BLaER1 treated with 17β-estradiol and CSF1 and Interleukin-3, amounts not matched to agents 10 nM and 100 nM (cell line): ENCODE measurements at regions not wholly inside any gene's neighbourhood (a gene's known extent, or its start where the extent isn't known, plus 50 kb on each side); places are given as distances from the start of the nearest gene placed in this dataset.
A peak's percentile ranks its signal among the peaks of the same experiment; 100 is the strongest.

Source experiments
- H3K27ac ChIP-seq, 11 experiments: shearing (Covaris generic); formaldehyde crosslinking; 2 replicates each; pipeline ENCODE4 v1.8.1; 2022
- H3K27me3 ChIP-seq, 11 experiments: shearing (Covaris generic); formaldehyde crosslinking; 2 replicates each; pipeline ENCODE4 v1.8.1; 2022
- H3K36me3 ChIP-seq, 11 experiments: shearing (Covaris generic); formaldehyde crosslinking; 2 replicates each; pipeline ENCODE4 v1.8.1; 2022
- H3K4me1 ChIP-seq, 10 experiments: shearing (Covaris generic); formaldehyde crosslinking; 2 replicates each; pipeline ENCODE4 v1.8.1; 2022
- H3K4me2 ChIP-seq, 11 experiments: shearing (Covaris generic); formaldehyde crosslinking; 2 replicates each; pipeline ENCODE4 v1.8.1; 2022
- H3K4me3 ChIP-seq, 10 experiments: shearing (Covaris generic); formaldehyde crosslinking; 2 replicates each; pipeline ENCODE4 v1.8.1; 2022
- H3K9ac ChIP-seq, 11 experiments: shearing (Covaris generic); formaldehyde crosslinking; 2 replicates each; pipeline ENCODE4 v1.8.1; 2022
- H3K9me3 ChIP-seq, 11 experiments: shearing (Covaris generic); formaldehyde crosslinking; replicated peaks in 1 of 11; 2 replicates each; pipeline ENCODE4 v1.8.1; 2022
- H4K20me1 ChIP-seq, 11 experiments: shearing (Covaris generic); formaldehyde crosslinking; 2 replicates each; pipeline ENCODE4 v1.8.1; 2022
- Cebpa-rat ChIP-seq, 11 experiments: shearing (Covaris generic); IDR thresholded peaks; 2 replicates each; pipeline ENCODE4 v1.8.1; 2022

DNA sequence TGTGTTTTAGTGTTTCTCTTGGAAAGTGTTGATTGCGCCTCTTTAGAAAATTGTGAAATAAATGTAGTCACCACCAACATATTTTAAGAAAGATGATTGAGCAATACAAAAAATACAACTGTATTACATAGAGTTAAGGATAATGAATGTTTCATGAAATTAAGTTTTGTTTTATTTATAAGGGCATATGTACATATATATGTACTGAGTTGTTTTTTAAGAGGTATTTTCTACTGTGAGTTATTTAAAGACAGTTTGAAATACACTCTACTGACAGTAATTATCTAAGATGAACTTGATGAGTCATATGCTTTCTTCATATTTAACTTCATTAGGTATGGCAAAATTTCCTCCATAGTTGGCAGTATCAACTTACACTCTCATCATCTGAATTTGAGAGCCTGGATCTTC is 411.7 kb downstream of the HS3ST3B1 start:
- Histone ChIP-seq H3K36me3 (no peaks in the 10 kb centered on the region), H3K9me3 (no peaks in the 10 kb centered on the region), H3K27me3 (no peaks in the 10 kb centered on the region), H4K20me1 (no peaks in the 10 kb centered on the region), H3K4me2 (no peak overlapping the region), H3K27ac (no peak overlapping the region), H3K4me1 (no peaks in the 10 kb centered on the region; a peak in 1 of 20 replicates), H3K4me3 (no peak overlapping the region), H3K9ac (no peak overlapping the region)
- no peak for TF ChIP-seq Cebpa-rat (IDR thresholded peaks at IDR 0.05)

DNA sequence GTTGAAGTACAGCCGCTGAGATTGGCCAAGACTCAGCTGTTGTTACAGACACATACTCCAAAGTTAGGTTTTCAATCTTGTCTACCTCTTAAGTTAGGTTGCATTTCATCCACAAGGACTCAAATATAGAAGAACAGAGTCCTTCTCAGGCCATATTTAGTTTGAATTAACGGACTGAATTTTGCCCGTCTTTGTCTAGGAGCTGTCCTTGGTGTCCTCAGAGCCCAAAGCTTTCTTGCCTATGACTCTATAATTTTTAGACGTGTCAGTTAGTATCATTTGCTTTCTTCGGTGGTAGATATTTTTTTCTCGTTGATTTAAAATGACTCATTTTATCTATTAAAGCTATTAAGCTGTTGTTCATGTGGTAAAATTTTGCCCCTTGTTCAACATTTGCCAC is 403.2 kb downstream of the HS3ST3B1 start:
- no peak for TF ChIP-seq Cebpa-rat (IDR thresholded peaks at IDR 0.05)
- H3K9ac ChIP-seq = no peak overlapping the region
- no peak overlapping the region for H3K4me3 ChIP-seq

DNA sequence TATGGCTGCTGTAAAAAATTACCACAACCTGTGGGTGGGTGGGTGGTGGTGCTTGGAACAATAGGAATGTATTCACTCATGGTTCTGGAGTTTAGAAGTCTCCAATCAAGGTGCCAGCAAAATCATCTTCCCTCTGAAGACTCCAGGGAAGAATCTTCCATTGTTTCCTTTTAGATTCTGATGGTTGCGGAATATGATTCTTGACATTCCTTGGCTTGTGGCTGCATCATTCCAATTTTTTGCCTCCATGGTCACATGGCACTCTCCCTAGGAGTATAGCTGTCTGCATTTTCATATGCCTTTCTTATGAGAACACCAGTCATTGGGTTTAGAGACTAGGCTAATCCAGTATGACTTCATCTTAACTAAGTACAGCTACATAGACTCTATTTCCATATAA is 401.0 kb downstream of the HS3ST3B1 start:
- Histone ChIP-seq H4K20me1 (no peaks in the 10 kb centered on the region), H3K36me3 (no peaks in the 10 kb centered on the region)

More for the DNA sequence above, 403.2 kb downstream of the HS3ST3B1 start:
- H3K36me3 ChIP-seq = no peaks in the 10 kb centered on the region
- H3K27ac ChIP-seq = no peak overlapping the region
- H4K20me1 ChIP-seq = no peaks in the 10 kb centered on the region
- H3K9me3 ChIP-seq = no peaks in the 10 kb centered on the region
- H3K27me3 ChIP-seq = no peaks in the 10 kb centered on the region
- H3K4me1 ChIP-seq = no peaks in the 10 kb centered on the region
- no peak overlapping the region for H3K4me2 ChIP-seq

DNA sequence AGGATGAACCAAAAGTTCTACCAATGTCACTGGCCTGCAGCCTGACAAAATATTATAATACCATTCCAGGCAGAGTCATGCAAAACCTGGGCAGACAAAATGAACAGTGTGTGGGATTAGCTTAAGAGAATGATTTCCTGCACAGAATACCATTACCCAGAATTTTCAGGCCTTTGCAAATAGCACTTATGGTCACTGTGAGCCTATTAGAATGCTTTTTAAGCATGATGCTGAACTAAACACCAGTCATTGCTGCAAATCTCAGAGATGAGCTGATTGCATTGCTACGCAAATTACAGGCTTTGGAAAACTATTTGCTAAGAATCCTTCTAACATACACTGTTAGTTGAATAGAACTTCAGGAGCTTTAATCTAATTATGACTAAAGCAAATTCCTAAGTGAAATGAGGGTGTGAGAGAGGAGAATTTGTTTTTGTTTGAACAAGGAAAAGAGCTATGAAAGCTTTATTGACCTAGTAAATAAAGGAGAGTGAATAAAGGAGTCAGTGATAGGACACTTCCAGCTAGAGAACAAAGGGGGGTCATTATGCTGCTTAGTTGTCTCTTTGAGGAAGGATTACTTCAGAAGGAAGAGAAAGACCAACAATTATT is 398.8 kb downstream of the HS3ST3B1 start:
- TF ChIP-seq Cebpa-rat (IDR thresholded peaks at IDR 0.05) = no peak
- no peaks in the 10 kb centered on the region for H3K9me3 ChIP-seq
- no peak overlapping the region for H3K27ac ChIP-seq
- no peak overlapping the region for H3K9ac ChIP-seq
- H3K4me2 ChIP-seq = no peak overlapping the region
- no peaks in the 10 kb centered on the region for H4K20me1 ChIP-seq
- H3K4me1 ChIP-seq = no peaks in the 10 kb centered on the region
- no peaks in the 10 kb centered on the region for H3K36me3 ChIP-seq
- H3K27me3 ChIP-seq = no peaks in the 10 kb centered on the region
- no peak overlapping the region for H3K4me3 ChIP-seq

More for the DNA sequence above, 401.0 kb downstream of the HS3ST3B1 start:
- no peaks in the 10 kb centered on the region for H3K27me3 ChIP-seq
- H3K9me3 ChIP-seq = no peaks in the 10 kb centered on the region
- H3K4me3 ChIP-seq = no peak overlapping the region
- H3K27ac ChIP-seq = no peak overlapping the region
- no peak overlapping the region for H3K4me2 ChIP-seq
- no peak overlapping the region for H3K9ac ChIP-seq
- no peaks in the 10 kb centered on the region for H3K4me1 ChIP-seq
- TF ChIP-seq Cebpa-rat (IDR thresholded peaks at IDR 0.05) = no peak

DNA sequence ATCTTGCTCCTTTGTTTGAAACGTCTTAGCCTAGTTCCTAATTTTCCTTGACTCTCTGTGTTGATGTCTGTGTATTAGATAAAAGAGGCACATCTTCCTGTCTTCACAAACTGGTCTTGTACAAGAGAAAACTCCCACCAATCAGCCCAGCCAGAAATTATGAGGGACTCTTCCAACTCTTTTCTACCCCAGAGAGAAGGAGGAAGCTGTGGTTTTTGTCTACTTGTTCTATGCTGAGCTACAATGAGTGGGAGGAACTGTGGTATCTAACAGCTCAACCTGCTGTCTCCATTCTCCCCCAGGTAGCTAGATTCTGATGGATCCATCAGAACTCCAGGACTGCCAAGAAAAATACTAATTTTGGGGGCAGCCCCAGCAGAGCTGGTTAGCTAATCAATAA is 392.5 kb downstream of the HS3ST3B1 start:
- H3K36me3 ChIP-seq = no peaks in the 10 kb centered on the region
- H3K4me3 ChIP-seq = no peak overlapping the region
- TF ChIP-seq Cebpa-rat (IDR thresholded peaks at IDR 0.05) = no peak
- no peaks in the 10 kb centered on the region for H4K20me1 ChIP-seq
- peaks cover 0 to 12% (median 5%) of the 10 kb centered on the region in 10 experiments; a peak in 10 of 20 replicates for H3K4me1 ChIP-seq
- H3K4me2 ChIP-seq = peak overlapping the region in 2 of 11 experiments; percentile 5 to 17; a peak in 2 of 22 replicates
- H3K27ac ChIP-seq = no peak overlapping the region
- H3K9ac ChIP-seq = no peak overlapping the region
- H3K27me3 ChIP-seq = no peaks in the 10 kb centered on the region
- peaks cover 3 to 23% (median 15%) of the 10 kb centered on the region in 11 experiments; a peak in 15 of 22 replicates for H3K9me3 ChIP-seq

DNA sequence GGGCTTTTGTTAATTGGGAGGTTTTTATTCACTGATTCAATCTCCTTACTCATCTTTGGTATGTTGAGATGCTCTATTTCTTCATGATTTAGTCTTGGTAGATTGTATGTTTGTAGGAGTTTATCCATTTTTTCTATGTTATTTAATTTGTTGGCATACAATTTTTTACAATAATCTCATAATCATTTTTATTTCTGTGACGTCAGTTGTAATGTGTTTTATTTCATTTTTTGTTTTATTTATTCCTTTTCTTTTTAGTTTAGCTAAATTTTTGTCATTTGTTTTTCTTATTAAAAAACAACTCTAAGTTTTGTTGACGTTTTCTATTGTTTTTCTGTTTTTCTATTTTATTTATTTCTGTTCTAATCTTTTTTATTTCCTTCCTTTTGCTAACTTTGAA is 389.8 kb downstream of the HS3ST3B1 start:
- Histone ChIP-seq H3K4me3 (no peak overlapping the region), H3K27ac (no peak overlapping the region), H3K4me1 (peaks cover 0 to 12% (median 5%) of the 10 kb centered on the region in 10 experiments; a peak in 10 of 20 replicates), H3K4me2 (no peak overlapping the region), H4K20me1 (no peaks in the 10 kb centered on the region), H3K36me3 (no peaks in the 10 kb centered on the region), H3K9ac (no peak overlapping the region), H3K9me3 (peaks cover 3 to 23% (median 15%) of the 10 kb centered on the region in 11 experiments; a peak in 15 of 22 replicates), H3K27me3 (no peaks in the 10 kb centered on the region)
- no peak for TF ChIP-seq Cebpa-rat (IDR thresholded peaks at IDR 0.05)

DNA sequence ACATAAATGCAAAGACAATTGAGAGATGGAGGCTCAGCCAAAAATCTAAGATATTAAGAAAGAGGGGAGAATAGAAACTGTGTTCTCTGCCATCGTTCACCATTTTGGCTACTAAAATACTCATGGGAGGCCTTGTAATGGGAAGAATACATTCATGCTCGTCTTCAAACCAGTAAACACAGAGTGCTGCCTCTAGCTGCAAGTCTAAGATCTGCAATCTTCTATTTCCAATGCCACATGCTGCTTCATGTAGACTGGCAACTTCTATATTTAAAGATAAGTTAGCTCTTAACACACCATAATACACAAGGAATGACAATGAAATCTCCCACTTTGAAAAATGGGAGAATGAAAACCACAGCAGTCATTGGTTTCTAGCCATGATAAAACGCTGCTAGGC is 387.3 kb downstream of the HS3ST3B1 start:
- peaks cover 0 to 2% (median 0%) of the 10 kb centered on the region in 10 experiments; a peak in 6 of 20 replicates for H3K4me1 ChIP-seq
- no peaks in the 10 kb centered on the region for H4K20me1 ChIP-seq
- H3K36me3 ChIP-seq = no peaks in the 10 kb centered on the region
- H3K27ac ChIP-seq = no peak overlapping the region
- TF ChIP-seq Cebpa-rat (IDR thresholded peaks at IDR 0.05) = no peak
- no peak overlapping the region for H3K9ac ChIP-seq
- no peak overlapping the region for H3K4me3 ChIP-seq
- H3K27me3 ChIP-seq = no peaks in the 10 kb centered on the region
- H3K9me3 ChIP-seq = peaks cover 3 to 23% (median 15%) of the 10 kb centered on the region in 11 experiments; a peak in 15 of 22 replicates
- H3K4me2 ChIP-seq = no peak overlapping the region

DNA sequence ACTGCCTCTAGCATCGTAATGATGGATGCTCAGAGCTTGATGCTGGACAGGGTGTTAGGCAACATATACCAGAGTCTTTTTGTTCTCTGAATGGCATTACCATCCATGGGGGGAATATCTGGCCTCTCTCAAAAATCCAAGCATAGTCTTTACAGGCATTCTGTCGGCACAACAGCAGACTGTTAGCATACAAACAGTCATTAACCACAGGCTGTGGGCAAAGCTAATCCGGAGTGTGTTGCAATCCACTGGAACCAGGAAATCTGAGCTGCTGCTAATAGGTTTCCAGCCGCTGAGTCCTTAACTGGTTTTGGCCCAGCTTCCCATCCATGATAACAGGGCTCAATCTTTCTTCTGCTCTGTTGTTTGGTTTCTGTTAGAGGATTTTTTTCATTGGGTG is 371.9 kb downstream of the HS3ST3B1 start:
- Histone ChIP-seq H3K36me3 (no peaks in the 10 kb centered on the region), H3K9ac (no peak overlapping the region), H3K4me1 (no peaks in the 10 kb centered on the region), H4K20me1 (no peaks in the 10 kb centered on the region), H3K27me3 (no peaks in the 10 kb centered on the region), H3K27ac (peak overlapping the region in 2 of 11 experiments; percentile 11 to 21; a peak in 1 of 22 replicates), H3K4me2 (peak overlapping the region in 2 of 11 experiments; percentile 13 to 18; a peak in 3 of 22 replicates), H3K4me3 (no peak overlapping the region), H3K9me3 (peaks cover 0 to 11% (median 9%) of the 10 kb centered on the region in 11 experiments; a peak in 19 of 22 replicates)
- peak in 4 of 11 experiments; percentile 27 to 58 (median 42); a peak in 5 of 22 replicates for TF ChIP-seq Cebpa-rat (IDR thresholded peaks at IDR 0.05)

DNA sequence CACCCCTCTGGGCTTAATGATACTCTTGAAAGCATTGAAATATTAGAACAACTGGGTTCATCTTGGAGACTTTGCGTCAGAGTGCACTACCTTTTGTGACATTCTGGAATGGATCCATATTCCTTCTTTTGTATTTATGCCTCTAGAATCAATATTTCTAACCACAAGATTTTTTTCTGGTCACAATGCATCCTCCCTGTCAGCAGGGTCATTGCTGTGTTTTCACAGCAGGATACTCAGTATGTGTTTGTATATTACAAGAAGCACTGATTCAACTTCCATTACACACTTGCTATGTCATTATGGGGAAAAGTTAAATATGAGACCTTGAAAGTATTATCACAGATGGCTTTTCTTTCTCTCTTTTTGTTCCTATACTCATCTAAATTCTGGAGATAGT is 370.0 kb downstream of the HS3ST3B1 start:
- no peaks in the 10 kb centered on the region for H4K20me1 ChIP-seq
- H3K36me3 ChIP-seq = no peaks in the 10 kb centered on the region
- H3K4me3 ChIP-seq = no peak overlapping the region
- H3K4me2 ChIP-seq = no peak overlapping the region
- TF ChIP-seq Cebpa-rat (IDR thresholded peaks at IDR 0.05) = no peak
- no peak overlapping the region for H3K9ac ChIP-seq
- no peaks in the 10 kb centered on the region for H3K27me3 ChIP-seq
- H3K4me1 ChIP-seq = no peaks in the 10 kb centered on the region
- no peak overlapping the region for H3K27ac ChIP-seq
- no peaks in the 10 kb centered on the region for H3K9me3 ChIP-seq

DNA sequence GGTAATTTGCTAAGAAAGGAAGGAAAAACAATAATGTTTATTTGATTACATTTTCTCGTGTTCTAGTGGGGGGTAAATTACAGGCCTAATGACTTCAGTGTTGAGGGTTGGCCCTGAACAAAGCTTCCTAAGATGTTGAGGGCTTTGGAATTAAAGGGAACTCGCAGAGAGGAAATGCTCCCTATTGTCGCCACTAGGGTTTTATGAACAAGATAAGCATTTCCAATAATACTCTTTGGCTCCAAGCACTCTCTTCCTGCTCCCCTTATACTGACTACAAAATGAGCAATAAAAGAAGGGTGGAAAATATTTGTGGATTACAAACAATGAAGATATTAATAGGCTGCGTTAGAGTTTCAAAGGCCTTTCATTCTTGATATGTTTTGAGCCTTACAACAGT is 363.6 kb downstream of the HS3ST3B1 start:
- no peak for TF ChIP-seq Cebpa-rat (IDR thresholded peaks at IDR 0.05)
- H3K27me3 ChIP-seq = no peaks in the 10 kb centered on the region

More for the DNA sequence above, 363.6 kb downstream of the HS3ST3B1 start:
- no peak overlapping the region for H3K27ac ChIP-seq
- 0 out of 22 replicates have a peak, but pooled peaks cover 0 to 5% (median 0%) of the 10 kb centered on the region in 11 experiments for H3K9me3 ChIP-seq
- no peaks in the 10 kb centered on the region for H3K36me3 ChIP-seq
- H3K4me2 ChIP-seq = no peak overlapping the region
- no peak overlapping the region for H3K9ac ChIP-seq
- H4K20me1 ChIP-seq = no peaks in the 10 kb centered on the region
- no peaks in the 10 kb centered on the region for H3K4me1 ChIP-seq
- no peak overlapping the region for H3K4me3 ChIP-seq
